ENCODE measurements at regions not wholly inside any gene's neighbourhood (a gene's known extent, or its start where the extent isn't known, plus 50 kb on each side); places are given as distances from the start of the nearest gene placed in this dataset.

- POLR2A ChIA-PET (ENCODE audit: unreplicated experiment): no interaction called here
- no peak for TF ChIP-seq EZH2 (IDR thresholded peaks at IDR 0.05; ENCODE audit: low read depth)
- TF ChIP-seq, protein P1, sequence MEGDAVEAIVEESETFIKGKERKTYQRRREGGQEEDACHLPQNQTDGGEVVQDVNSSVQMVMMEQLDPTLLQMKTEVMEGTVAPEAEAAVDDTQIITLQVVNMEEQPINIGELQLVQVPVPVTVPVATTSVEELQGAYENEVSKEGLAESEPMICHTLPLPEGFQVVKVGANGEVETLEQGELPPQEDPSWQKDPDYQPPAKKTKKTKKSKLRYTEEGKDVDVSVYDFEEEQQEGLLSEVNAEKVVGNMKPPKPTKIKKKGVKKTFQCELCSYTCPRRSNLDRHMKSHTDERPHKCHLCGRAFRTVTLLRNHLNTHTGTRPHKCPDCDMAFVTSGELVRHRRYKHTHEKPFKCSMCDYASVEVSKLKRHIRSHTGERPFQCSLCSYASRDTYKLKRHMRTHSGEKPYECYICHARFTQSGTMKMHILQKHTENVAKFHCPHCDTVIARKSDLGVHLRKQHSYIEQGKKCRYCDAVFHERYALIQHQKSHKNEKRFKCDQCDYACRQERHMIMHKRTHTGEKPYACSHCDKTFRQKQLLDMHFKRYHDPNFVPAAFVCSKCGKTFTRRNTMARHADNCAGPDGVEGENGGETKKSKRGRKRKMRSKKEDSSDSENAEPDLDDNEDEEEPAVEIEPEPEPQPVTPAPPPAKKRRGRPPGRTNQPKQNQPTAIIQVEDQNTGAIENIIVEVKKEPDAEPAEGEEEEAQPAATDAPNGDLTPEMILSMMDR (conservative IDR thresholded peaks at IDR 0.05): no peak
- no peak for DNase-seq
- Histone ChIP-seq H3K9me3 (ENCODE audit: insufficient read depth, low read depth) (no peaks in the 10 kb centered on the region), H3K27me3 (ENCODE audit: insufficient read depth, low read depth) (no peaks in the 10 kb centered on the region), H3K79me2 (ENCODE audit: low read depth) (no peaks in the 10 kb centered on the region), H3K9me2 (ENCODE audit: insufficient read depth) (no peaks in the 10 kb centered on the region), H2AFZ (no peak overlapping the region), H3K4me2 (no peak overlapping the region), H3K36me3 (ENCODE audit: low read depth) (no peaks in the 10 kb centered on the region), H3K4me1 (replicated peaks; ENCODE audit: insufficient read depth) (no peaks in the 10 kb centered on the region), H4K20me1 (ENCODE audit: insufficient read depth) (no peaks in the 10 kb centered on the region), H3K27ac (no peak overlapping the region), H3K4me3 (no peak overlapping the region), H3F3A (ENCODE audit: insufficient read depth, low read depth) (no peaks in the 10 kb centered on the region)
- no TSS peak for BruUV-seq (replicated peaks)
- CTCF ChIA-PET: interaction anchor here (0.6 kb wide), 1 partner anchor 103 kb away, joined by 3 read pairs; no protein-coding TSS in a partner anchor
- intact Hi-C loops (cut with micrococcal nuclease; ENCODE audit: unreplicated experiment): no loop called here
These were observed 59.2 kb upstream of the RCBTB2 start for GRCh38 chr13:48591889-48592687.

DNA sequence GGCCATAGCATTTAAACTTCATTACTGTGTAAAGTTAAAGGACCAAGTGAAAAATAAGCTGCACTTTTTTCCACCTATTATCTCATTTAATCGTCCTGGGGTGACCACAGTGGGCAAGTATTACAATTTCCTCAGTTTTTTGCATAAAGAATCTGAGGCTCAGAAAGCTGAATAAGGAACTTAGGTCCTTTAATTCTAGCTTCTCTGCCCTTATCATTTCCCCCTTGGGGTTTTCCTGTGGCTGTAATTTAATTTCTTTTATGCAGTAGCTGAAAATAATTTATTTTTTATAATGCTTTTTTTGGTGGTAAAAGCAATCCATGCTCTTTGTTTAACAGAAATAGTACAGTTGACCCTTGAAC is 59.8 kb upstream of the RCBTB2 start:
- Histone ChIP-seq H3K27ac (no peak overlapping the region), H3K4me3 (no peak overlapping the region), H3K9me3 (ENCODE audit: insufficient read depth, low read depth) (no peaks in the 10 kb centered on the region), H3K9me2 (ENCODE audit: insufficient read depth) (no peaks in the 10 kb centered on the region), H4K20me1 (ENCODE audit: insufficient read depth) (no peaks in the 10 kb centered on the region), H3K27me3 (ENCODE audit: insufficient read depth, low read depth) (no peaks in the 10 kb centered on the region), H3K4me1 (replicated peaks; ENCODE audit: insufficient read depth) (no peaks in the 10 kb centered on the region), H3K4me2 (no peak overlapping the region), H3F3A (ENCODE audit: insufficient read depth, low read depth) (no peaks in the 10 kb centered on the region), H2AFZ (no peak overlapping the region), H3K79me2 (ENCODE audit: low read depth) (no peaks in the 10 kb centered on the region), H3K36me3 (ENCODE audit: low read depth) (no peaks in the 10 kb centered on the region)
- POLR2A ChIA-PET (ENCODE audit: unreplicated experiment): no interaction called here
- DNase-seq: no peak
- intact Hi-C loops (cut with micrococcal nuclease; ENCODE audit: unreplicated experiment): no loop called here
- no TSS peak for BruUV-seq (replicated peaks)
- TF ChIP-seq, protein P1 (conservative IDR thresholded peaks at IDR 0.05): no peak
- no peak for TF ChIP-seq EZH2 (IDR thresholded peaks at IDR 0.05; ENCODE audit: low read depth)
- CTCF ChIA-PET: interaction anchor here (0.6 kb wide), 1 partner anchor 102 kb away, joined by 3 read pairs; no protein-coding TSS in a partner anchor

- intact Hi-C loops (cut with micrococcal nuclease; ENCODE audit: unreplicated experiment): no loop called here
- Histone ChIP-seq H3F3A (ENCODE audit: insufficient read depth, low read depth) (no peaks in the 10 kb centered on the region), H3K9me2 (ENCODE audit: insufficient read depth) (no peaks in the 10 kb centered on the region), H4K20me1 (ENCODE audit: insufficient read depth) (no peaks in the 10 kb centered on the region), H3K79me2 (ENCODE audit: low read depth) (no peaks in the 10 kb centered on the region), H3K36me3 (ENCODE audit: low read depth) (no peaks in the 10 kb centered on the region), H2AFZ (no peak overlapping the region), H3K4me2 (no peak overlapping the region), H3K4me1 (replicated peaks; ENCODE audit: insufficient read depth) (no peaks in the 10 kb centered on the region), H3K4me3 (no peak overlapping the region), H3K9me3 (ENCODE audit: insufficient read depth, low read depth) (no peaks in the 10 kb centered on the region), H3K27me3 (ENCODE audit: insufficient read depth, low read depth) (no peaks in the 10 kb centered on the region), H3K27ac (no peak overlapping the region)
- TF ChIP-seq, protein P1 (conservative IDR thresholded peaks at IDR 0.05): no peak
- no peak for TF ChIP-seq EZH2 (IDR thresholded peaks at IDR 0.05; ENCODE audit: low read depth)
- DNase-seq: no peak
- ChIA-PET CTCF (no interaction called here), POLR2A (ENCODE audit: unreplicated experiment) (no interaction called here)
- no TSS peak for BruUV-seq (replicated peaks)
These were observed 60.2 kb upstream of the CYSLTR2 start for GRCh38 chr13:48593536-48593935.
